NCI-H2029 (cell line): ENCODE measurements at regions not wholly inside any gene's neighbourhood (a gene's known extent, or its start where the extent isn't known, plus 50 kb on each side); places are given as distances from the start of the nearest gene placed in this dataset.
A peak's percentile ranks its signal among the peaks of the same experiment; 100 is the strongest.

Experiments
- DNase-seq: peaks from one replicate; lab custom pipeline; 2025; lab: John Stamatoyannopoulos, UW

- DNase-seq = no peak
Observed at GRCh38 chr2:191514613-191515012, 163.3 kb upstream of the NABP1 start.

- DNase-seq = no peak
Observed at GRCh38 chr2:191515551-191515950, 162.4 kb upstream of the NABP1 start.

- DNase-seq = no peak
Observed at GRCh38 chr2:191516260-191516659, 161.7 kb upstream of the NABP1 start.

GRCh38 chr2:191521608-191522208 is 156.2 kb upstream of the NABP1 start:
- peak; percentile 6 for DNase-seq

- DNase-seq = no peak
Observed at GRCh38 chr2:191522478-191523120, 155.3 kb upstream of the NABP1 start.

GRCh38 chr2:191526091-191526490 is 151.8 kb upstream of the NABP1 start:
- DNase-seq = no peak

GRCh38 chr2:191526536-191526935 is 151.4 kb upstream of the NABP1 start:
- no peak for DNase-seq

- DNase-seq = no peak
Observed at GRCh38 chr2:191526953-191527556, 150.9 kb upstream of the NABP1 start.

- DNase-seq = no peak
Observed at GRCh38 chr2:191530618-191531017, 147.3 kb upstream of the NABP1 start.

- DNase-seq = no peak
Observed at GRCh38 chr2:191533693-191534180, 144.2 kb upstream of the NABP1 start.

- no peak for DNase-seq
Observed at GRCh38 chr2:191537921-191538320, 140.0 kb upstream of the NABP1 start.

GRCh38 chr2:191538334-191538903 is 139.5 kb upstream of the NABP1 start:
- no peak for DNase-seq

- no peak for DNase-seq
Observed at GRCh38 chr2:191539068-191539467, 138.9 kb upstream of the NABP1 start.

GRCh38 chr2:191540681-191541080 is 137.3 kb upstream of the NABP1 start:
- no peak for DNase-seq

GRCh38 chr2:191543708-191544107 is 134.2 kb upstream of the NABP1 start:
- DNase-seq = no peak

GRCh38 chr2:191544461-191545062 is 133.4 kb upstream of the NABP1 start:
- no peak for DNase-seq

GRCh38 chr2:191545361-191545760 is 132.6 kb upstream of the NABP1 start:
- DNase-seq = no peak

- DNase-seq = no peak
Observed at GRCh38 chr2:191552066-191552465, 125.9 kb upstream of the NABP1 start.

GRCh38 chr2:191554240-191554639 is 123.7 kb upstream of the NABP1 start:
- DNase-seq = no peak

- peak; percentile 64 for DNase-seq
Observed at GRCh38 chr2:191555092-191555742, 122.7 kb upstream of the NABP1 start.

GRCh38 chr2:191556463-191556862 is 121.5 kb upstream of the NABP1 start:
- DNase-seq = no peak

GRCh38 chr2:191557841-191558240 is 120.1 kb upstream of the NABP1 start:
- DNase-seq = no peak
